GM10248 (cell line): ENCODE measurements at regions not wholly inside any gene's neighbourhood (a gene's known extent, or its start where the extent isn't known, plus 50 kb on each side); places are given as distances from the start of the nearest gene placed in this dataset.

Source experiments
- CTCF ChIA-PET: fragments of 300-600 bp; sonication (Branson Sonifier 250); formaldehyde crosslinking; extraction: SDS; loops from one replicate; lab custom pipeline; 2021; ENCODE audit warnings: antibody characterized with exemption; lab: Yijun Ruan, JAX
- POLR2A ChIA-PET: fragments of 350-650 bp; sonication (Branson Sonifier 250); formaldehyde crosslinking; extraction: SDS; loops from one replicate; lab custom pipeline; 2020; ENCODE audit warnings: antibody characterized with exemption; lab: Yijun Ruan, JAX
- DNase-seq: peaks from one replicate; pipeline ENCODE4 v3.0.0; 2012; ENCODE audit errors: extremely low spot score
- TF ChIP-seq, protein P1 (sequence below): IDR thresholded peaks from 2 replicates; pipeline ENCODE4 v1.5.1; 2012; ENCODE audit warnings: mild to moderate bottlenecking, low read depth; ENCODE audit errors: extremely low read depth, missing control alignments, control extremely low read depth

- CTCF ChIA-PET: interaction anchor here (0.9 kb wide), 1 partner anchor 39 kb away, joined by 3 read pairs; no protein-coding TSS in a partner anchor
- POLR2A ChIA-PET: no interaction called here
- DNase-seq: no peak
- TF ChIP-seq, protein P1, sequence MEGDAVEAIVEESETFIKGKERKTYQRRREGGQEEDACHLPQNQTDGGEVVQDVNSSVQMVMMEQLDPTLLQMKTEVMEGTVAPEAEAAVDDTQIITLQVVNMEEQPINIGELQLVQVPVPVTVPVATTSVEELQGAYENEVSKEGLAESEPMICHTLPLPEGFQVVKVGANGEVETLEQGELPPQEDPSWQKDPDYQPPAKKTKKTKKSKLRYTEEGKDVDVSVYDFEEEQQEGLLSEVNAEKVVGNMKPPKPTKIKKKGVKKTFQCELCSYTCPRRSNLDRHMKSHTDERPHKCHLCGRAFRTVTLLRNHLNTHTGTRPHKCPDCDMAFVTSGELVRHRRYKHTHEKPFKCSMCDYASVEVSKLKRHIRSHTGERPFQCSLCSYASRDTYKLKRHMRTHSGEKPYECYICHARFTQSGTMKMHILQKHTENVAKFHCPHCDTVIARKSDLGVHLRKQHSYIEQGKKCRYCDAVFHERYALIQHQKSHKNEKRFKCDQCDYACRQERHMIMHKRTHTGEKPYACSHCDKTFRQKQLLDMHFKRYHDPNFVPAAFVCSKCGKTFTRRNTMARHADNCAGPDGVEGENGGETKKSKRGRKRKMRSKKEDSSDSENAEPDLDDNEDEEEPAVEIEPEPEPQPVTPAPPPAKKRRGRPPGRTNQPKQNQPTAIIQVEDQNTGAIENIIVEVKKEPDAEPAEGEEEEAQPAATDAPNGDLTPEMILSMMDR: no peak
Observed at GRCh38 chr12:108418164-108418890, 79.2 kb upstream of the CMKLR1 start.

DNA sequence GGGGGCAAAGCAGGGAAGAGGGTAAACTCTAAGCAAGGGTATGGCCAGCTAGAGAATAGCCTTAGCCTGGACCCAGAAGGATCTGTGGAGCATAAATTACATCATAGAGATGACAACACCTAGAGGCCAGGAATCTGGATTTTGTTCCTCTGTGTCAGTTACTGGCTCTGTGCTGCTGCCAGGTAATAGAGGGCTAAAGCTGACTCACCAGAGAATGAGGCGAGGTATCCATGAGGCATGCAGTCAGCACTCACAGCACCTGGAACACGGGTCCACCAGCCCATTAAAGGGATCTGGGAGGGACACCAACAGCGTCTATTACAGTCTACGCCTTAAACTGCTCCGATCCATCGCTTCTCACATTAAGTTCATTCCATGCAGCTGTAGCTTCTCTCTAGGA, 74.9 kb upstream of the CMKLR1 start:
- ChIA-PET CTCF (no interaction called here), POLR2A (no interaction called here)
- no peak for DNase-seq
- TF ChIP-seq, protein P1: no peak

DNA sequence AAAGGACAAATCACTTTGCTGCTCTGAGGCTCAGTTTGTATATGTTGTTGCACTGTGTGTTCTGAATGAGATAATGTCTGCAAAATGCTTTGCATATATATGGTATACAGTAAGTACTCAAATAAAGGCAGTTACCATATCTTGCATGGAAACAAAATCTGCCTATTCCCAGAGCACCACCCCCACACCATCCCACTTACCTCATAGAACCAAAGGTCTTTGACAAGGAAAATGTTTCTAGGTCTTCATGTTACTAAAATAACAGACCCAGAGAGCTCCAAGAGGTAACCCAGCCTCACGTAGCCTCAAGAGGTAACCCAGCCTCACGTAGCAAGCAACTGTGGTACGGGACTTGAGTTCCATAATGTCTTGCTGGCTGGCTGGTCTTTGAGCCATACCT, 71.6 kb upstream of the CMKLR1 start:
- DNase-seq: no peak
- TF ChIP-seq, protein P1: no peak
- ChIA-PET POLR2A (no interaction called here), CTCF (interaction anchor here (1.1 to 2.5 kb wide), 3 partner anchors 10 to 498 kb away, joined by 3 to 5 read pairs (median 3); no protein-coding TSS in a partner anchor)

DNA sequence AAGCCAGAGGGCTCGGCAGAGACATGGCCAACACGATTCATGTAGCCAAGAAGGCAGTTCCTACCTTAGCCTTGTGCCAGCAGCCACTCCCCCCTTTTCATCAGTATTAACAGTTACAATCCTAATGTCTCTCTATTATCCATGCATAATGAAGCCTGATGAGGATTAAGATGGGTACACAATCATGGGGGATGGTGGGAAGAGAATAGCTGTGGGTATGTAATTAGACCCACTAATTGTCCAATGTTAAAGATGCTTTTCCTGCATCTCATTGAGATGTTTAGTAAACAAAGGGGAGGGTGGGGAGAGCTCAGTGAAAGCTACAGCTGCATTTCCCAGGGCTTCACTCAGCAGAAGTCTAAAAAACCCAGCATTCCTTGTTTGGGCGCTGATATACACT, 70.4 kb upstream of the CMKLR1 start:
- no peak for DNase-seq
- POLR2A ChIA-PET: no interaction called here
- CTCF ChIA-PET: interaction anchor here (0.9 to 2.5 kb wide), 4 partner anchors 10 to 48 kb away, joined by 3 to 5 read pairs (median 4); no protein-coding TSS in a partner anchor
- TF ChIP-seq, protein P1: no peak

- DNase-seq: no peak
- CTCF ChIA-PET: no interaction called here
- TF ChIP-seq, protein P1: no peak
- POLR2A ChIA-PET: no interaction called here
Observed at GRCh38 chr12:108403952-108404351, 64.8 kb upstream of the CMKLR1 start.

DNA sequence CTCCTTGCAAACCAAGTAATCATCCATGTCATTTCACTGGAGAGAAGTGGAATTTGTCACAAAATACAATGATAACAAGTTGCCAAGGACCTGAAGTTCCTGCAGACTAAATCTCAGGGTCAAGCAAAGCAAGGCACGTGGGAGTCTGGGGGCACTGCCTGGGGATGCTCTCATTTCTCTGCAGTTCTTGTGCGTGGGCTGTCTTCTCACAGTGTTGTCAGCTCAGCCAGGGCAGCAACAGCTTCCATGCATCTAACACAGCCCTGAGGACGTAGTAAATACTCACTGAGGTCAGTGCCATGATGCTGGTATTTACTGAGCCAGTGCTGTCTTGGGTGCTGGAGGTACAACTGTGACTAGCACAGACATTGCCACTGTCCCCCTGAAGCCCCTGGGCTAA, 62.9 kb upstream of the CMKLR1 start:
- ChIA-PET POLR2A (no interaction called here), CTCF (no interaction called here)
- DNase-seq: no peak
- TF ChIP-seq, protein P1: no peak
